MM.1S (cell line): ENCODE measurements at regions not wholly inside any gene's neighbourhood (a gene's known extent, or its start where the extent isn't known, plus 50 kb on each side); places are given as distances from the start of the nearest gene placed in this dataset.

Source experiments
- EZH2phosphoT487 ChIP-seq: fragments of 300-600 bp; sonication (generic); IDR thresholded peaks from 2 replicates; pipeline ENCODE4 v1.6.1; 2018; ENCODE audit warnings: antibody characterized with exemption, low read length
- TF ChIP-seq, protein P1 (sequence below): fragments of 300-600 bp; sonication (generic); IDR thresholded peaks from 2 replicates; pipeline ENCODE4 v1.5.1; 2016; ENCODE audit warnings: antibody characterized with exemption, low read length, mixed read lengths

DNA sequence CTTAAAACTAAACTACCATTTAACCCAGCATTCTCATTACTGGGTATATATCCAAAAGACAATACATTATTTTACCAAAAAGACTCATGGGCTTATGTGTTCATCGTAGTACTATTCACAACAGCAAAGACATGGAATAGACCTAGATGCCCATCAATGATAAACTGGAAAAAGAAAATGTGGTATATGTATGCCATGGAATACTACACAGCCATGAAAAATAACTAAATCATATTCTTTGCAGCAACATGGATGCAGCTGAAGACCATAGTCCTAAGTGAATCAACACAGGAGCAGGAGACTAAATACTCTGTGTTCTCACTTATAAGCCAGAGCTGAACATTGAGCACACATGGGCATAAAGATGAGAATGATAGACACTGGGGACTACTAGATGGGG, 645.1 kb upstream of the B3GALT2 start:
- no peak for TF ChIP-seq EZH2phosphoT487
- TF ChIP-seq, protein P1, sequence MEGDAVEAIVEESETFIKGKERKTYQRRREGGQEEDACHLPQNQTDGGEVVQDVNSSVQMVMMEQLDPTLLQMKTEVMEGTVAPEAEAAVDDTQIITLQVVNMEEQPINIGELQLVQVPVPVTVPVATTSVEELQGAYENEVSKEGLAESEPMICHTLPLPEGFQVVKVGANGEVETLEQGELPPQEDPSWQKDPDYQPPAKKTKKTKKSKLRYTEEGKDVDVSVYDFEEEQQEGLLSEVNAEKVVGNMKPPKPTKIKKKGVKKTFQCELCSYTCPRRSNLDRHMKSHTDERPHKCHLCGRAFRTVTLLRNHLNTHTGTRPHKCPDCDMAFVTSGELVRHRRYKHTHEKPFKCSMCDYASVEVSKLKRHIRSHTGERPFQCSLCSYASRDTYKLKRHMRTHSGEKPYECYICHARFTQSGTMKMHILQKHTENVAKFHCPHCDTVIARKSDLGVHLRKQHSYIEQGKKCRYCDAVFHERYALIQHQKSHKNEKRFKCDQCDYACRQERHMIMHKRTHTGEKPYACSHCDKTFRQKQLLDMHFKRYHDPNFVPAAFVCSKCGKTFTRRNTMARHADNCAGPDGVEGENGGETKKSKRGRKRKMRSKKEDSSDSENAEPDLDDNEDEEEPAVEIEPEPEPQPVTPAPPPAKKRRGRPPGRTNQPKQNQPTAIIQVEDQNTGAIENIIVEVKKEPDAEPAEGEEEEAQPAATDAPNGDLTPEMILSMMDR: no peak
